IMR-90 (cell line): ENCODE measurements at regions not wholly inside any gene's neighbourhood (a gene's known extent, or its start where the extent isn't known, plus 50 kb on each side); places are given as distances from the start of the nearest gene placed in this dataset.
A peak's percentile ranks its signal among the peaks of the same experiment; 100 is the strongest.

ENCODE experiments used
- ATAC-seq: fragments of 200-7000 bp; cut with Tn5 transposase; 2 replicates; pipeline ENCODE4 v1.9.1; 2020; ENCODE audit warnings: low read depth, mild to moderate bottlenecking, moderate library complexity
- BruUV-seq: library from RNA; stranded (reverse); fragments of 400-500 nt; replicated peaks from 2 replicates; lab custom pipeline; 2021; lab: Mats Ljungman, UMichigan
- CTCF ChIA-PET: fragments of 300-600 bp; formaldehyde crosslinking; extraction: SDS; loops from one replicate; lab custom pipeline; 2021; ENCODE audit warnings: antibody characterized with exemption; lab: Yijun Ruan, JAX
- POLR2A ChIA-PET: fragments of 300-600 bp; sonication (Branson Sonifier 250); formaldehyde crosslinking; loops from one replicate; lab custom pipeline; 2022; ENCODE audit warnings: antibody characterized with exemption; ENCODE audit not compliant: unreplicated experiment; lab: Charles Lee
- DNase-seq: peaks from one replicate; pipeline ENCODE4 v3.0.0; 2013
- H2AFZ ChIP-seq: replicated peaks from 2 replicates; pipeline ENCODE3; 2013; ENCODE audit warnings: low read length, mild to moderate bottlenecking; ENCODE audit not compliant: poor library complexity
- H2AK5ac ChIP-seq: 2 replicates; pipeline ENCODE4 v1.6.1; 2013; ENCODE audit warnings: low read depth, low read length, inconsistent platforms
- H2AK9ac ChIP-seq: replicated peaks from 2 replicates; pipeline ENCODE3; 2013; ENCODE audit warnings: mild to moderate bottlenecking, low read depth, low read length, moderate library complexity; ENCODE audit not compliant: poor library complexity
- H2BK120ac ChIP-seq: 2 replicates; pipeline ENCODE4 v1.6.1; 2013; ENCODE audit warnings: low read depth, low read length, inconsistent platforms
- H2BK15ac ChIP-seq: 3 replicates; pipeline ENCODE4 v1.6.1; 2013; ENCODE audit warnings: low read depth, low read length, inconsistent platforms
- H2BK20ac ChIP-seq: 2 replicates; pipeline ENCODE4 v1.6.1; 2013; ENCODE audit warnings: low read depth, mild to moderate bottlenecking, inconsistent platforms, low read length, moderate library complexity
- H2BK5ac ChIP-seq: 2 replicates; pipeline ENCODE4 v1.6.1; 2013; ENCODE audit warnings: mild to moderate bottlenecking, low read depth, low read length, inconsistent platforms; ENCODE audit not compliant: poor library complexity, severe bottlenecking
- H3K14ac ChIP-seq: replicated peaks from 2 replicates; pipeline ENCODE4 v1.6.1; 2013; ENCODE audit warnings: low read depth, low read length, inconsistent platforms
- H3K18ac ChIP-seq: 2 replicates; pipeline ENCODE4 v1.6.1; 2013; ENCODE audit warnings: low read depth, low read length, control low read depth
- H3K23ac ChIP-seq: 2 replicates; pipeline ENCODE4 v1.6.1; 2013; ENCODE audit warnings: low read depth, low read length, inconsistent platforms
- H3K27ac ChIP-seq: 2 replicates; pipeline ENCODE4 v1.5.1; 2013; ENCODE audit warnings: mild to moderate bottlenecking, control low read depth, low read length; ENCODE audit not compliant: insufficient read depth
- H3K27me3 ChIP-seq: 2 replicates; pipeline ENCODE4 v1.6.1; 2013; ENCODE audit warnings: low read length; ENCODE audit not compliant: control insufficient read depth, insufficient read depth
- H3K36me3 ChIP-seq: 2 replicates; pipeline ENCODE4 v1.6.1; 2013; ENCODE audit warnings: low read length, mixed read lengths; ENCODE audit not compliant: control insufficient read depth, insufficient read depth
- H3K4ac ChIP-seq: 2 replicates; pipeline ENCODE4 v1.6.1; 2013; ENCODE audit warnings: low read depth, low read length, inconsistent platforms
- H3K4me1 ChIP-seq: 2 replicates; pipeline ENCODE4 v1.6.1; 2013; ENCODE audit warnings: low read length, mixed read lengths; ENCODE audit not compliant: control insufficient read depth, insufficient read depth
- H3K4me2 ChIP-seq: 2 replicates; pipeline ENCODE4 v1.6.1; 2013; ENCODE audit warnings: low read depth, mild to moderate bottlenecking, control low read depth, low read length, moderate library complexity
- H3K4me3 ChIP-seq: 2 replicates; pipeline ENCODE4 v1.5.1; 2013; ENCODE audit warnings: low read depth, mild to moderate bottlenecking, control low read depth, low read length, moderate library complexity; ENCODE audit not compliant: insufficient read depth
- H3K56ac ChIP-seq: 2 replicates; pipeline ENCODE4 v1.6.1; 2013; ENCODE audit warnings: low read length, inconsistent platforms; ENCODE audit not compliant: insufficient read depth; ENCODE audit errors: extremely low read depth
- H3K79me1 ChIP-seq, 2 experiments: 2 replicates each; pipeline ENCODE4 v1.6.1; 2013; ENCODE audit warnings: low read length in 2 of 2, inconsistent platforms in 1 of 2, low read depth in 1 of 2
- H3K9ac ChIP-seq: 2 replicates; pipeline ENCODE4 v1.6.1; 2013; ENCODE audit warnings: low read depth, low read length, control low read depth
- H3K9me1 ChIP-seq: 2 replicates; pipeline ENCODE4 v1.6.1; 2013; ENCODE audit warnings: low read length, inconsistent platforms; ENCODE audit not compliant: insufficient read depth
- H3K9me3 ChIP-seq: 2 replicates; pipeline ENCODE4 v1.6.1; 2013; ENCODE audit warnings: low read length; ENCODE audit not compliant: control insufficient read depth, insufficient read depth
- H4K20me1 ChIP-seq: 2 replicates; pipeline ENCODE4 v1.6.1; 2013; ENCODE audit warnings: low read length, inconsistent platforms; ENCODE audit not compliant: insufficient read depth
- H4K5ac ChIP-seq: 2 replicates; pipeline ENCODE4 v1.6.1; 2013; ENCODE audit warnings: mild to moderate bottlenecking, low read depth, low read length, control low read depth
- H4K8ac ChIP-seq, 2 experiments: 2 replicates each; pipeline ENCODE4 v1.6.1; 2013; ENCODE audit warnings: low read depth in 2 of 2, low read length in 2 of 2, control low read depth in 1 of 2, inconsistent platforms in 1 of 2
- H4K91ac ChIP-seq: 2 replicates; pipeline ENCODE4 v1.6.1; 2013; ENCODE audit warnings: low read depth, low read length, inconsistent platforms; ENCODE audit not compliant: insufficient read depth
- MAFK ChIP-seq: IDR thresholded peaks from 2 replicates; pipeline ENCODE4 v1.6.1; 2012; ENCODE audit warnings: low read depth, low read length, improper control_type of control experiment
- MAZ ChIP-seq: IDR thresholded peaks from 2 replicates; pipeline ENCODE4 v1.6.1; 2012; ENCODE audit warnings: low read depth, mild to moderate bottlenecking, low read length, improper control_type of control experiment, moderate library complexity, borderline replicate concordance
- NFE2L2 ChIP-seq: fragments of 150-350 bp; IDR thresholded peaks from 2 replicates; pipeline ENCODE4 v1.6.1; 2016; ENCODE audit warnings: low read depth, mild to moderate bottlenecking, low read length
- RAD21 ChIP-seq: IDR thresholded peaks from 2 replicates; pipeline ENCODE4 v1.6.1; 2012; ENCODE audit warnings: low read length, improper control_type of control experiment
- WGBS, 2 experiments: methylation state at CpG; one replicate each; pipeline versions ENCODE4 v1.1.5 to v1.1.7; 2013; ENCODE audit warnings: missing lambda C conversion rate in 2 of 2; ENCODE audit not compliant: insufficient read length in 1 of 2; ENCODE audit errors: extremely low coverage in 2 of 2; 5-methylcytosine and 5-hydroxymethylcytosine counted together
- dilution Hi-C: fragments of 300-500 bp; cut with HindIII; formaldehyde crosslinking; loops from one replicate; pipeline ENCODE4 v1.14.3; 2018; ENCODE audit warnings: low sequenced_read_pairs; ENCODE audit not compliant: unreplicated experiment
- in situ Hi-C: fragments of 300-500 bp; cut with MboI; formaldehyde crosslinking; loops from 3 replicates; pipeline ENCODE4 v1.14.3; 2019; ENCODE audit warnings: low sequenced_read_pairs, inconsistent platforms, mixed read lengths
- intact Hi-C: fragments of 100-400 bp; cut with micrococcal nuclease; formaldehyde crosslinking; loops from 2 replicates; pipeline ENCODE4 v1.10.0; 2022
- TF ChIP-seq, protein P1 (sequence below): conservative IDR thresholded peaks from 2 replicates; pipeline ENCODE4 v1.5.1; 2012; ENCODE audit warnings: mild to moderate bottlenecking, low read depth, low read length, improper control_type of control experiment

DNA sequence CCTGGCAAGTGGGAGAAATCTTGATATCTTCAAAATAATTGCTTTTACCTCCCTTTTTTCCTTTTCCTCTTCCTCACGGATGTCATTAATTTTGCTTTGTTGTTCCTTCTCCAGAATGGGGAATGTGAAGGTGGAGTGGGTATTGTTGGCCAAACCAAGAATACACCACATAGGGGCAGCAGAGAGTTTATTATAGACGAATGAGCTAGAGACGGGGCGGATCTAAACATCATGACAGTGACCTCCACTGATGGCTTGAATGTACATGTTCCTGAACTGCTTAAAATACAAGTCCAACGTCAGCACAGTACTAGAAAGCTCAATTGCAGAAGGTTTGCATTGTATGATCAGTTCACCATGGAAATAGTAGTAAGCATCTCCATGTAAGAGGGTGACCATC is 122.3 kb upstream of the SNX19 start:
- H2BK20ac ChIP-seq = peak overlapping the region; percentile 33; the same call in 1 of the 2 replicates
- no peak overlapping the region for H2AK9ac ChIP-seq
- no peak overlapping the region for H3K4ac ChIP-seq
- 20% methylated on average over 1 of the region's 5 CpGs; no CpG with 5 or more reads in 1 of the 2 experiments for WGBS, 2 experiments
- dilution Hi-C loops (no loop called here), in situ Hi-C loops (no loop called here), intact Hi-C loops (no loop called here)
- no peak overlapping the region for H3K14ac ChIP-seq
- no peak overlapping the region for H2AK5ac ChIP-seq
- no peak overlapping the region for H3K23ac ChIP-seq
- POLR2A ChIA-PET = no interaction called here
- peak overlapping the region; percentile 11 for H2BK120ac ChIP-seq
- H2AFZ ChIP-seq = no peak overlapping the region
- no peak overlapping the region for H3K27ac ChIP-seq
- CTCF ChIA-PET = no interaction called here
- no peak overlapping the region for H3K56ac ChIP-seq
- H4K5ac ChIP-seq = no peak overlapping the region
- H4K20me1 ChIP-seq = no peaks in the 10 kb centered on the region
- H3K27me3 ChIP-seq = no peaks in the 10 kb centered on the region
- no peaks in the 10 kb centered on the region for H3K9me3 ChIP-seq
- no peak overlapping the region for H3K4me3 ChIP-seq
- DNase-seq (no peak), ATAC-seq (no peak)
- no peaks in the 10 kb centered on the region for H3K79me1 ChIP-seq
- H4K91ac ChIP-seq = peak overlapping the region; percentile 52
- H3K18ac ChIP-seq = no peak overlapping the region
- no TSS peak for BruUV-seq
- no peak for TF ChIP-seq MAFK
- TF ChIP-seq, protein P1, sequence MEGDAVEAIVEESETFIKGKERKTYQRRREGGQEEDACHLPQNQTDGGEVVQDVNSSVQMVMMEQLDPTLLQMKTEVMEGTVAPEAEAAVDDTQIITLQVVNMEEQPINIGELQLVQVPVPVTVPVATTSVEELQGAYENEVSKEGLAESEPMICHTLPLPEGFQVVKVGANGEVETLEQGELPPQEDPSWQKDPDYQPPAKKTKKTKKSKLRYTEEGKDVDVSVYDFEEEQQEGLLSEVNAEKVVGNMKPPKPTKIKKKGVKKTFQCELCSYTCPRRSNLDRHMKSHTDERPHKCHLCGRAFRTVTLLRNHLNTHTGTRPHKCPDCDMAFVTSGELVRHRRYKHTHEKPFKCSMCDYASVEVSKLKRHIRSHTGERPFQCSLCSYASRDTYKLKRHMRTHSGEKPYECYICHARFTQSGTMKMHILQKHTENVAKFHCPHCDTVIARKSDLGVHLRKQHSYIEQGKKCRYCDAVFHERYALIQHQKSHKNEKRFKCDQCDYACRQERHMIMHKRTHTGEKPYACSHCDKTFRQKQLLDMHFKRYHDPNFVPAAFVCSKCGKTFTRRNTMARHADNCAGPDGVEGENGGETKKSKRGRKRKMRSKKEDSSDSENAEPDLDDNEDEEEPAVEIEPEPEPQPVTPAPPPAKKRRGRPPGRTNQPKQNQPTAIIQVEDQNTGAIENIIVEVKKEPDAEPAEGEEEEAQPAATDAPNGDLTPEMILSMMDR = peak; percentile 25
- no peak for TF ChIP-seq NFE2L2
- TF ChIP-seq MAZ = no peak
- TF ChIP-seq RAD21 = peak; percentile 20; the same call in 1 of the 2 replicates
- H4K8ac ChIP-seq = no peak overlapping the region
- H2BK5ac ChIP-seq = no peak overlapping the region
- H3K4me1 ChIP-seq = no peaks in the 10 kb centered on the region; the same call in 1 of the 2 replicates
- no peak overlapping the region for H2BK15ac ChIP-seq
- H3K9me1 ChIP-seq = no peaks in the 10 kb centered on the region; the same call in 1 of the 2 replicates
- no peaks in the 10 kb centered on the region for H3K36me3 ChIP-seq
- H3K4me2 ChIP-seq = no peak overlapping the region
- H3K9ac ChIP-seq = no peak overlapping the region
